Retinal pigment epithelial cell (primary cell): ENCODE measurements at regions not wholly inside any gene's neighbourhood (a gene's known extent, or its start where the extent isn't known, plus 50 kb on each side); places are given as distances from the start of the nearest gene placed in this dataset.

Experiments used
- DNase-seq: peaks from one replicate; pipeline ENCODE4 v3.0.0-alpha.2; 2010; ENCODE audit warnings: low read depth
- H3K4me3 ChIP-seq: 2 replicates; pipeline ENCODE4 v1.5.1; 2011; ENCODE audit warnings: mild to moderate bottlenecking, low read length, control low read depth, moderate library complexity
- CTCF ChIP-seq: conservative IDR thresholded peaks from 2 replicates; pipeline ENCODE4 v1.5.1; 2011; ENCODE audit warnings: low read depth, low read length, control low read depth, inconsistent platforms

GRCh38 chr14:61878931-61879330, 116.7 kb downstream of the SNAPC1 start:
- TF ChIP-seq CTCF = no peak
- H3K4me3 ChIP-seq = no peak overlapping the region
- no peak for DNase-seq

GRCh38 chr14:61881046-61881445, 118.8 kb downstream of the SNAPC1 start:
- DNase-seq = no peak
- TF ChIP-seq CTCF = no peak

DNA sequence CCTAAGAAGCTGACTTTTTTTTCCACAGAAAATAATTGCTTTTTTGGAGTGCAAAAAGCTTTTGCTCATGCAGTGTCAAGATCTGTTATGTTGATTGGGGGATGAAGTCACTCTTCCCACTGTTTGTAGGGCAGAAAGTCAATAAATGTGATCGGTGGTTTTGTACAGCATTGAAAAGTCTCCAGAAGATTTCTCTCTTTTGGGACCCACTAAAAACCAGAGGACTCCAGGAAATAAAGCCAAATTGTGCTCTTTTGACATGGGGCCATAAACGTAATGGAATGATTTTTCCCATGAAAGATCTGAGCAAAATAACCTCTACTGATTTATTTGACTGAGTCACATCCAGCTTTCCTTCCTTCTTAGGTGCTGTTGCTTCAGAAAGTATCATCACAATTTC, 122.5 kb downstream of the SNAPC1 start:
- H3K4me3 ChIP-seq = no peak overlapping the region
- TF ChIP-seq CTCF = no peak

More at GRCh38 chr14:61881046-61881445, 118.8 kb downstream of the SNAPC1 start:
- H3K4me3 ChIP-seq = no peak overlapping the region

DNA sequence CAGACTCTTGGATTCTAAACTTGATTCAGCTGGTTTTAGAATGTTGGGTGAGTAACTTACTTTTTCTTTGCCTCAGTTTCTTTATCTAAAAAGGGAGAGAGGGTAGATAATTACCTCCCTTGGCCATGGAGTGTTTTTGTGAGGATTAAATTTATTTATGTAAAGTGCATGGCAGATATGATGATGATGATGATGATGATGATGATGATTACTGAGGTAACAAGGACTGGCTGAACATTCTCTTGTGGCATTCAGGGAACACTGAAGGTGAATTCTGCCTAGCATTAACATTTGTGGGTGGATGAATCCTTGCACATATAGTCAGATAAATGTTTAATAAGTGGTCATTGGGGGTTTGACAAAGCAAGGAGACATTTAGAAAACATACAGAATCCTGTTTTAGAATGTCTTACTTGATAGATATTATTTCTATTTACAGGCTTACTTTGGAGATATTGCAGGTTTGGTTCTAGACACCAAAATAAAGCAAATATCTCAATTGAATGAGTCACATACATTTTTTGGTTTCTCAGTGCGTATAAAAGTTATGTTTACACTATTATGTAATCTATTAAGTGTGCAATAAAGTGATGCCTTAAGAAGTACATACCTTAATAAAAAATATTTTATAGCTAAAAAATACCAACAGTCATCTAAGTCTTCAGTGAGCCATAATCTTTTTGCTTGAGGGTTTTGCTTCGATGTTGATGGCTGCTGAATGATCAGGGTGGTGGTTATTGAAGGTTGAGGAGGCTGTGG, 123.2 kb downstream of the SNAPC1 start:
- no peak for TF ChIP-seq CTCF
- H3K4me3 ChIP-seq = no peak overlapping the region
- DNase-seq = no peak

More for the DNA sequence above, 122.5 kb downstream of the SNAPC1 start:
- DNase-seq = no peak

DNA sequence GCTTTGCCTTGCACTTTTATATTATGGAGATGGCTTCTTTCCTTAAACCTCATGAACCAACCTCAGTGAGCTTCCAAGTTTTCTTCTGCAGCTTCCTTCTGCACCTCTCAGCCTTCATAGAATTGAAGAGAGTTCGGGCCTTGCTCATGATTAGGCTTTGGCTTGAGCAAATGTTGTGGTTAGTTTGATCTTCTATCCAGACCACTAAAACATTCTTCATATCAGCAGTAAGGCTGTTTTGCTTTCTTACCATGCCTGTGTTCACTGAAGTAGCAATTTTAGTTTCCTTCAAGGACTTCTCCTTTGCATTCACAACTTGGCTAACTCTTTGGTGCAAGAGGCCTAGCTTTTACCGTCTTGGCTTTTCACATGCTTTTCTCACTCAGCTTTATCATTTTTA, 125.4 kb downstream of the SNAPC1 start:
- no peak for TF ChIP-seq CTCF

GRCh38 chr14:61889914-61890351, 127.7 kb downstream of the SNAPC1 start:
- no peak overlapping the region for H3K4me3 ChIP-seq
- TF ChIP-seq CTCF = no peak
- DNase-seq = no peak

More for the DNA sequence above, 125.4 kb downstream of the SNAPC1 start:
- no peak for DNase-seq
- H3K4me3 ChIP-seq = no peak overlapping the region

DNA sequence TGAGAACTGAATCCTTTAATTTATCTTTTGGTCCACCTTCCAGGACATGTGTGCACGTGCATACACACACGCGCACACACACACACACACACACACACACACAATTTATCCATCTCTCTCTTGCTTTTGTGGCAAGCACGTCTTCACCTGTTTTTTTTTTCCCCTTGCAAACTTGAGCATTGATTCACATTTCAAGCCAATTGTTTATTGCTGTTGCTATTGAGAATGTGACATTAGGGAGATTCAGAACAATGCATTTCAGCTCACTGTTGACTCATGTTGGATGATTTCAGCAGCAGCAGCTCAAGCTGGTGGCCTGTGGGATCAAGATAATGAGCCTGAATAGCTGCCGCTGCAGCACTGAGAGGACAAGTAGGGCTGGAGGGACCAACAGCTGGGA, 128.9 kb downstream of the SNAPC1 start:
- TF ChIP-seq CTCF = no peak
- no peak for DNase-seq
- H3K4me3 ChIP-seq = no peak overlapping the region
